MM.1S (cell line): ENCODE measurements at regions not wholly inside any gene's neighbourhood (a gene's known extent, or its start where the extent isn't known, plus 50 kb on each side); places are given as distances from the start of the nearest gene placed in this dataset.

ENCODE experiments used
- DNase-seq: peaks from one replicate; pipeline ENCODE4 v3.0.0-alpha.2; 2015
- H2AFZ ChIP-seq: fragments of 300-600 bp; sonication (generic); 2 replicates; pipeline ENCODE4 v1.6.0; 2016; ENCODE audit warnings: antibody characterized with exemption, low read length
- H3F3A ChIP-seq: fragments of 300-600 bp; sonication (generic); 2 replicates; pipeline ENCODE4 v1.6.1; 2016; ENCODE audit warnings: mild to moderate bottlenecking, antibody characterized with exemption, low read length, moderate library complexity, mixed read lengths; ENCODE audit not compliant: insufficient read depth
- H3K27ac ChIP-seq: fragments of 300-600 bp; sonication (generic); 2 replicates; pipeline ENCODE4 v1.5.1; 2016; ENCODE audit warnings: mild to moderate bottlenecking, low read length
- H3K27me3 ChIP-seq: fragments of 300-600 bp; sonication (generic); replicated peaks from 2 replicates; pipeline ENCODE4 v1.6.0; 2016; ENCODE audit warnings: low read length; ENCODE audit not compliant: insufficient read depth
- H3K36me3 ChIP-seq: fragments of 300-600 bp; sonication (generic); replicated peaks from 2 replicates; pipeline ENCODE4 v1.6.1; 2016; ENCODE audit warnings: mild to moderate bottlenecking, low read length, mixed read lengths; ENCODE audit not compliant: insufficient read depth
- H3K4me1 ChIP-seq: fragments of 300-600 bp; sonication (generic); 2 replicates; pipeline ENCODE4 v1.6.1; 2016; ENCODE audit warnings: low read length, mixed read lengths
- H3K4me2 ChIP-seq: fragments of 300-600 bp; sonication (generic); 2 replicates; pipeline ENCODE4 v1.6.0; 2016; ENCODE audit warnings: low read depth, low read length
- H3K4me3 ChIP-seq: fragments of 300-600 bp; sonication (generic); 2 replicates; pipeline ENCODE4 v1.5.1; 2016; ENCODE audit warnings: low read length, mixed read lengths
- H3K79me2 ChIP-seq: fragments of 300-600 bp; sonication (generic); 2 replicates; pipeline ENCODE4 v1.6.1; 2016; ENCODE audit warnings: mixed run types, low read length, mixed read lengths
- H3K9ac ChIP-seq: fragments of 300-600 bp; sonication (generic); 2 replicates; pipeline ENCODE4 v1.6.1; 2016; ENCODE audit warnings: low read length, mixed read lengths
- H3K9me2 ChIP-seq: fragments of 300-600 bp; sonication (generic); replicated peaks from 2 replicates; pipeline ENCODE4 v1.6.1; 2016; ENCODE audit warnings: mild to moderate bottlenecking, low read length, mixed read lengths; ENCODE audit not compliant: insufficient read depth
- H3K9me3 ChIP-seq: fragments of 300-600 bp; sonication (generic); replicated peaks from 2 replicates; pipeline ENCODE4 v1.6.1; 2016; ENCODE audit warnings: mild to moderate bottlenecking, low read length, mixed read lengths; ENCODE audit not compliant: insufficient read depth
- H4K20me1 ChIP-seq: fragments of 300-600 bp; sonication (generic); 2 replicates; pipeline ENCODE4 v1.6.1; 2016; ENCODE audit warnings: mild to moderate bottlenecking, low read length, moderate library complexity, mixed read lengths; ENCODE audit not compliant: insufficient read depth
- EZH2 ChIP-seq: fragments of 300-600 bp; sonication (generic); optimal IDR thresholded peaks from 2 replicates; pipeline ENCODE3; 2017; ENCODE audit warnings: low read depth, mild to moderate bottlenecking, antibody characterized with exemption, low read length, mixed read lengths
- EZH2phosphoT487 ChIP-seq: fragments of 300-600 bp; sonication (generic); IDR thresholded peaks from 2 replicates; pipeline ENCODE4 v1.6.1; 2018; ENCODE audit warnings: antibody characterized with exemption, low read length
- TF ChIP-seq, protein P1 (sequence below): fragments of 300-600 bp; sonication (generic); IDR thresholded peaks from 2 replicates; pipeline ENCODE4 v1.5.1; 2016; ENCODE audit warnings: antibody characterized with exemption, low read length, mixed read lengths

GRCh38 chr5:162410365-162410764 is 342.8 kb downstream of the GABRG2 start:
- DNase-seq, result no peak
- Histone ChIP-seq H3K9me3 (no peaks in the 10 kb centered on the region), H3K4me3 (no peak overlapping the region), H3K9me2 (no peaks in the 10 kb centered on the region), H3K27me3 (no peaks in the 10 kb centered on the region), H3F3A (no peaks in the 10 kb centered on the region), H3K27ac (no peak overlapping the region), H3K9ac (no peak overlapping the region), H3K36me3 (no peaks in the 10 kb centered on the region), H2AFZ (no peak overlapping the region), H3K79me2 (no peaks in the 10 kb centered on the region), H4K20me1 (no peaks in the 10 kb centered on the region), H3K4me1 (no peaks in the 10 kb centered on the region), H3K4me2 (no peak overlapping the region)
- no peak for TF ChIP-seq EZH2phosphoT487
- TF ChIP-seq, protein P1, sequence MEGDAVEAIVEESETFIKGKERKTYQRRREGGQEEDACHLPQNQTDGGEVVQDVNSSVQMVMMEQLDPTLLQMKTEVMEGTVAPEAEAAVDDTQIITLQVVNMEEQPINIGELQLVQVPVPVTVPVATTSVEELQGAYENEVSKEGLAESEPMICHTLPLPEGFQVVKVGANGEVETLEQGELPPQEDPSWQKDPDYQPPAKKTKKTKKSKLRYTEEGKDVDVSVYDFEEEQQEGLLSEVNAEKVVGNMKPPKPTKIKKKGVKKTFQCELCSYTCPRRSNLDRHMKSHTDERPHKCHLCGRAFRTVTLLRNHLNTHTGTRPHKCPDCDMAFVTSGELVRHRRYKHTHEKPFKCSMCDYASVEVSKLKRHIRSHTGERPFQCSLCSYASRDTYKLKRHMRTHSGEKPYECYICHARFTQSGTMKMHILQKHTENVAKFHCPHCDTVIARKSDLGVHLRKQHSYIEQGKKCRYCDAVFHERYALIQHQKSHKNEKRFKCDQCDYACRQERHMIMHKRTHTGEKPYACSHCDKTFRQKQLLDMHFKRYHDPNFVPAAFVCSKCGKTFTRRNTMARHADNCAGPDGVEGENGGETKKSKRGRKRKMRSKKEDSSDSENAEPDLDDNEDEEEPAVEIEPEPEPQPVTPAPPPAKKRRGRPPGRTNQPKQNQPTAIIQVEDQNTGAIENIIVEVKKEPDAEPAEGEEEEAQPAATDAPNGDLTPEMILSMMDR, result no peak
- no peak for TF ChIP-seq EZH2

- Histone ChIP-seq H3K27ac (no peak overlapping the region), H3K4me1 (no peaks in the 10 kb centered on the region), H3K4me3 (no peak overlapping the region), H3K9me2 (no peaks in the 10 kb centered on the region), H3K79me2 (no peaks in the 10 kb centered on the region), H3K36me3 (no peaks in the 10 kb centered on the region), H3K9ac (no peak overlapping the region), H3F3A (no peaks in the 10 kb centered on the region), H3K4me2 (no peak overlapping the region), H3K27me3 (no peaks in the 10 kb centered on the region), H2AFZ (no peak overlapping the region), H3K9me3 (no peaks in the 10 kb centered on the region), H4K20me1 (no peaks in the 10 kb centered on the region)
- TF ChIP-seq, protein P1, result no peak
- TF ChIP-seq EZH2phosphoT487 (no peak), EZH2 (no peak)
- no peak for DNase-seq
Observed at GRCh38 chr5:162429142-162429541, 361.6 kb downstream of the GABRG2 start.

- Histone ChIP-seq H2AFZ (no peak overlapping the region), H3K4me3 (no peak overlapping the region), H3K9me3 (no peaks in the 10 kb centered on the region), H3K27me3 (no peaks in the 10 kb centered on the region), H3K9ac (no peak overlapping the region), H3K9me2 (no peaks in the 10 kb centered on the region), H3F3A (no peaks in the 10 kb centered on the region), H3K4me2 (no peak overlapping the region), H3K36me3 (no peaks in the 10 kb centered on the region), H3K27ac (no peak overlapping the region), H3K4me1 (no peaks in the 10 kb centered on the region), H4K20me1 (no peaks in the 10 kb centered on the region), H3K79me2 (no peaks in the 10 kb centered on the region)
- TF ChIP-seq EZH2phosphoT487 (no peak), EZH2 (no peak)
- TF ChIP-seq, protein P1, result no peak
- no peak for DNase-seq
Observed at GRCh38 chr5:162434281-162434680, 366.7 kb downstream of the GABRG2 start.
